ENCODE measurements at regions not wholly inside any gene's neighbourhood (a gene's known extent, or its start where the extent isn't known, plus 50 kb on each side); places are given as distances from the start of the nearest gene placed in this dataset.

- Histone ChIP-seq H3K36me3 (ENCODE audit: insufficient read depth, low read length) (no peaks in the 10 kb centered on the region), H3K79me2 (ENCODE audit: insufficient read depth, low read length) (no peaks in the 10 kb centered on the region), H3K27ac (ENCODE audit: low read depth, low read length) (peak overlapping the region; percentile 74), H4K20me1 (ENCODE audit: insufficient read depth, low read length) (no peaks in the 10 kb centered on the region), H2AFZ (ENCODE audit: low read length) (no peak overlapping the region), H3K27me3 (ENCODE audit: insufficient read depth, low read length) (no peaks in the 10 kb centered on the region), H3K4me2 (ENCODE audit: insufficient read depth, low read length) (peak overlapping the region; percentile 33), H3K4me1 (ENCODE audit: insufficient read depth, low read length) (peaks cover 38% of the 10 kb centered on the region), H3K9me3 (ENCODE audit: low read depth, low read length) (no peaks in the 10 kb centered on the region), H3K4me3 (ENCODE audit: insufficient read depth, low read length) (no peak overlapping the region)
- peak; percentile 77 for DNase-seq (ENCODE audit: insufficient read length, low spot score, missing footprints)
- TF ChIP-seq CTCF (IDR thresholded peaks at IDR 0.05; ENCODE audit: extremely low read depth, low read depth, low read length): no peak
Measured at GRCh38 chr6:14671261-14671681, 553.7 kb downstream of the CD83 start.

- peaks cover 39% of the 10 kb centered on the region for H3K4me1 ChIP-seq (ENCODE audit: insufficient read depth, low read length)
- peak overlapping the region; percentile 74 for H3K27ac ChIP-seq (ENCODE audit: low read depth, low read length)
Measured at GRCh38 chr6:14671937-14672336, 554.4 kb downstream of the CD83 start.

GRCh38 chr6:14673201-14673600 is 555.6 kb downstream of the CD83 start:
- no peaks in the 10 kb centered on the region for H3K9me3 ChIP-seq (ENCODE audit: low read depth, low read length)
- peak overlapping the region; percentile 74 for H3K27ac ChIP-seq (ENCODE audit: low read depth, low read length)
- no peaks in the 10 kb centered on the region for H3K36me3 ChIP-seq (ENCODE audit: insufficient read depth, low read length)
- H3K27me3 ChIP-seq (ENCODE audit: insufficient read depth, low read length): no peaks in the 10 kb centered on the region
- no peaks in the 10 kb centered on the region for H3K79me2 ChIP-seq (ENCODE audit: insufficient read depth, low read length)
- H4K20me1 ChIP-seq (ENCODE audit: insufficient read depth, low read length): no peaks in the 10 kb centered on the region
- peak; percentile 62 for DNase-seq (ENCODE audit: insufficient read length, low spot score, missing footprints)
- no peak overlapping the region for H3K4me3 ChIP-seq (ENCODE audit: insufficient read depth, low read length)
- H2AFZ ChIP-seq (ENCODE audit: low read length): no peak overlapping the region
- TF ChIP-seq CTCF (IDR thresholded peaks at IDR 0.05; ENCODE audit: extremely low read depth, low read depth, low read length): no peak
- H3K4me1 ChIP-seq (ENCODE audit: insufficient read depth, low read length): peaks cover 39% of the 10 kb centered on the region
- H3K4me2 ChIP-seq (ENCODE audit: insufficient read depth, low read length): no peak overlapping the region

More at GRCh38 chr6:14671937-14672336, 554.4 kb downstream of the CD83 start:
- H3K4me2 ChIP-seq (ENCODE audit: insufficient read depth, low read length): no peak overlapping the region
- H3K27me3 ChIP-seq (ENCODE audit: insufficient read depth, low read length): no peaks in the 10 kb centered on the region
- H4K20me1 ChIP-seq (ENCODE audit: insufficient read depth, low read length): no peaks in the 10 kb centered on the region
- DNase-seq (ENCODE audit: insufficient read length, low spot score, missing footprints): no peak
- no peaks in the 10 kb centered on the region for H3K9me3 ChIP-seq (ENCODE audit: low read depth, low read length)
- no peak overlapping the region for H2AFZ ChIP-seq (ENCODE audit: low read length)
- no peaks in the 10 kb centered on the region for H3K36me3 ChIP-seq (ENCODE audit: insufficient read depth, low read length)
- no peak for TF ChIP-seq CTCF (IDR thresholded peaks at IDR 0.05; ENCODE audit: extremely low read depth, low read depth, low read length)
- no peaks in the 10 kb centered on the region for H3K79me2 ChIP-seq (ENCODE audit: insufficient read depth, low read length)
- H3K4me3 ChIP-seq (ENCODE audit: insufficient read depth, low read length): no peak overlapping the region

- no peak for DNase-seq (ENCODE audit: insufficient read length, low spot score, missing footprints)
- TF ChIP-seq CTCF (IDR thresholded peaks at IDR 0.05; ENCODE audit: extremely low read depth, low read depth, low read length): no peak
Measured at GRCh38 chr6:14674458-14674857, 556.9 kb downstream of the CD83 start.

More at GRCh38 chr6:14674458-14674857, 556.9 kb downstream of the CD83 start:
- Histone ChIP-seq H2AFZ (ENCODE audit: low read length) (no peak overlapping the region), H3K4me2 (ENCODE audit: insufficient read depth, low read length) (no peak overlapping the region), H4K20me1 (ENCODE audit: insufficient read depth, low read length) (no peaks in the 10 kb centered on the region), H3K79me2 (ENCODE audit: insufficient read depth, low read length) (no peaks in the 10 kb centered on the region), H3K4me3 (ENCODE audit: insufficient read depth, low read length) (no peak overlapping the region), H3K36me3 (ENCODE audit: insufficient read depth, low read length) (no peaks in the 10 kb centered on the region), H3K27me3 (ENCODE audit: insufficient read depth, low read length) (no peaks in the 10 kb centered on the region), H3K9me3 (ENCODE audit: low read depth, low read length) (no peaks in the 10 kb centered on the region), H3K4me1 (ENCODE audit: insufficient read depth, low read length) (peaks cover 39% of the 10 kb centered on the region), H3K27ac (ENCODE audit: low read depth, low read length) (no peak overlapping the region)
